ENCODE measurements at regions not wholly inside any gene's neighbourhood (a gene's known extent, or its start where the extent isn't known, plus 50 kb on each side); places are given as distances from the start of the nearest gene placed in this dataset.
"Not testable (repeated sequence)": the region's sequence is repeated elsewhere in the genome, so short reads cannot be mapped to it uniquely, and the experiment has no call there.

DNA sequence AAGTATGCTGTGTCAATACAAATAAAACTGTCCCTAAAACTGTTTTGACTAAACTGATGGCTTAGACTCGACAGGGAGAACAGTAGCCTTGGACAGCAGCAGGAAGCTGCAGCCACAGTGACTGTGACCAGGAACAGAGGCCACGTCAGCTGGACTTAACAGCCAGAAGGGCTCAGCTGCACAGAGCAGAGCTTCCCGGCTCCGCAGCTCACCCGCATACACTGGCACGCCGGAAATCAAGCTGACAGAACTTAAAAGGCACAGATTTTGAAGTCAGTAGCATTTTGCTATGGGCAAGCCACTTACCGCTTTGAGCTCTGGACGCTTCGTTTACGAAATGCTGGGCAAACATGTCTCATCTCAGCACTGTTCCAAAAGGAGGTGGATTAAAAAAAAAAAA, 769.7 kb upstream of the AUTS2 start:
- peaks cover 3% of the 10 kb centered on the region for H3K36me3 Mint-ChIP-seq (ENCODE audit: insufficient read depth)
- no peaks in the 10 kb centered on the region for H3K4me1 Mint-ChIP-seq (ENCODE audit: low read depth in 2 of 2)
- no peaks in the 10 kb centered on the region for H3K27me3 Mint-ChIP-seq
- no peak overlapping the region for H3K4me3 Mint-ChIP-seq
- H3K9me3 Mint-ChIP-seq: peaks cover 12% of the 10 kb centered on the region in 2 donors
- H3K27ac Mint-ChIP-seq: no peak overlapping the region
- no peak for ATAC-seq (replicated peaks)
- DNase-seq: no peak

DNA sequence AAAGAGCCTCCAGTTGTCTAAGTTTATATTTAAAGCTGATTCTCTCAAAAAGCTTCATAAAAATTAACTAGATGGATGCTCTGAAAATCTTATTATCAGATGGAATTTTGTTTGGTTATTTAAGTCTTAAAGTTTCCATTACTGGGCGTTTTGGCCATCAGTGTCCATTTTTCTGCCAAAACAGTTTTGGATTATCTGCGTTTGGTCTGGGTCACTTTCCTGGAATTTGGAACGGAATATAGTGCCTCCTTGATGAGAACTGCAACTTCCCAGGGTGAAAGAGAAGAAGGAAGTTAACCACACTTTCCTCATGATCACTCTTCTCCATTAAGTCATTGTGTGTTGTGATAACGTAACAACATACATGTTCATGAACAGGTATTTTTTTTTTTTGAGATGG, 764.9 kb upstream of the AUTS2 start:
- no peak overlapping the region for H3K4me3 Mint-ChIP-seq
- H3K9me3 Mint-ChIP-seq: peaks cover 3 to 7% of the 10 kb centered on the region in 2 donors
- H3K4me1 Mint-ChIP-seq (ENCODE audit: low read depth in 2 of 2): no peaks in the 10 kb centered on the region
- ATAC-seq (replicated peaks): no peak
- H3K27ac Mint-ChIP-seq: no peak overlapping the region
- DNase-seq: no peak
- no peaks in the 10 kb centered on the region for H3K27me3 Mint-ChIP-seq
- H3K36me3 Mint-ChIP-seq (ENCODE audit: insufficient read depth): peaks cover 3% of the 10 kb centered on the region

DNA sequence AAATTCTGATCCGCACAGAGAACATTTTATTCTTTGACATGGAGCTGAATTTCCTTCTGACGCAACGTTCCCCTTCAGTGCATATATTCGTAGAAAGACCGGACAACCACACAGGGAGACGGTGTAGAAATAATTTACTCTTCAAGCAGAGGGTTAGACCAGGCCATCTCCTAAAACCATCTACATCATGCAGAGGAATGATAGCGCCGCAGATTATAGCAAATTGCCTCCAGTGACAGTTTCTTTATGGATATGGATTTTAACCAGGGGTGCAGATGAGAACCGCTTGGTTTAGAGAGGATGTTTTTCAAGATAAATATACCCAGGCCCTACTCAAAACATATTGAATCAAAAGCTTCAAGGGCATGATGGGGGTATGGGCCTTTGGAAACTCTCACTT, 759.3 kb upstream of the AUTS2 start:
- no peak overlapping the region for H3K27ac Mint-ChIP-seq
- no peak for ATAC-seq (replicated peaks)
- no peaks in the 10 kb centered on the region for H3K4me1 Mint-ChIP-seq (ENCODE audit: low read depth in 2 of 2)
- H3K4me3 Mint-ChIP-seq: no peak overlapping the region
- peaks cover 0 to 1% of the 10 kb centered on the region in 2 donors for H3K9me3 Mint-ChIP-seq
- H3K36me3 Mint-ChIP-seq (ENCODE audit: insufficient read depth): no peaks in the 10 kb centered on the region
- H3K27me3 Mint-ChIP-seq: no peaks in the 10 kb centered on the region
- no peak for DNase-seq

DNA sequence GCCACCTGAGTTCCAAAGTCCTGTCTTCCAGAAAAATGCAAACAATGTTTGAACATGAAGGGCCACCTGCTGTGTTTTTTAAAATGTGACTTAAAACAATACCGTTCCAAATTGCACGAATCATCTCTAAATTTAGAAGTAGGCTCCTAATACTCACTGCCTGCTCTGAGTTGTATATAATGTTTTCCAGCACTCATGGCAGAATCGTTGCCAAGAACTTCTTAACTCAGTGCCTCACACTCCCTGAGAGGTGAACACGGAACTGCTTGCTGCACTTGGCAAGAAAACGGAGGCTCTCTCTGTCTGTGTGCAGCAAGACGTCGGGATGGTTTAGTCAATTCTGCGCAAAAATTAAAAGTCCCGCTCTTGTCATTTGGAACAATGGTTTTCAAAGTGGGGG, 757.3 kb upstream of the AUTS2 start:
- ATAC-seq (replicated peaks) (no peak), DNase-seq (no peak)
- no peaks in the 10 kb centered on the region for H3K4me1 Mint-ChIP-seq (ENCODE audit: low read depth in 2 of 2)
- H3K27me3 Mint-ChIP-seq: no peaks in the 10 kb centered on the region
- no peaks in the 10 kb centered on the region for H3K36me3 Mint-ChIP-seq (ENCODE audit: insufficient read depth)
- peaks cover 0 to 1% of the 10 kb centered on the region in 2 donors for H3K9me3 Mint-ChIP-seq
- no peak overlapping the region for H3K4me3 Mint-ChIP-seq
- H3K27ac Mint-ChIP-seq: no peak overlapping the region

DNA sequence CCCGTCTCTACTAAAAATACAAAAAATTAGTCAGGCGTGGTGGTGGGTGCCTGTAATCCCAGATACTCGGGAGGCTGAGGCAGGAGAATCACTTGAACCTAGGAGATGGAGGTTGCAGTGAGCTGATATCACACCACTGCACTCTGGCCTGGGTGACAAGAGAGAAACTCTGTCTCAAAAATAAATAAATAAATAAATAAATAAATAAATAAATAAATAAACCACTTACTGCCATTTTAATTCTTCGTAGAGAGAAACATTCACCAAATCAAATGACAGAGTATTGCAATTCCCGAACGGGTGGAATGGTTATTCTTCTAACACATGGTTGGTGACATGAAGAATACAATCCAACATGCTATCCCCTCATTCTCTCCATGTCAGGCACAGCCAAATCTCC, 754.3 kb upstream of the AUTS2 start:
- not testable (repeated sequence) for ATAC-seq (replicated peaks); DNase-seq; H3K27me3 Mint-ChIP-seq; H3K4me3 Mint-ChIP-seq; H3K9me3 Mint-ChIP-seq; H3K4me1 Mint-ChIP-seq (ENCODE audit: low read depth in 2 of 2); H3K36me3 Mint-ChIP-seq (ENCODE audit: insufficient read depth); H3K27ac Mint-ChIP-seq

DNA sequence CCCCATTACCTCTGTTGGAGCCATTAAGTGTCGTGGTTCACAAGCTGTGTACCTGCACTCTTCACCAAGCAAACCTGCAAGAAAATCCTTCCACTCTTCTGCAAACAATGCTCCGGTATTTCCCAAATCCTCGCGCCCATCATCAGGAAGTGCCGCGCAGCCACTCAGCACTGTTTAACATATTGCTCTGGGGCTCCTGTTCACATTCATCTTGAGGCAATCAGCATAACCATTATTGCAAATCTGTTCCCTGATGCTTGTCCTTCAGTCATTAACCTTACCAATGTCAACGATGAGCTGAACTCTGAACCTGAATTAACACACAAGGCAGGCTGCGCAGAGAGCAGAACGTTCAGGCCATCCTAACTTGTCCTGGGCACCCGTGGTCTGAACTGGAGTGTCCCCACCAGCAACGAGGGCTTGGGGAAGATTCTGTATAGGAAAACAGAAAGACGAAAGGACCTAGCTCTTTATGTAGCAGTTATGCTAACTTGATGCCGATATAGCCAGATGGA, 751.4 kb upstream of the AUTS2 start:
- Mint-ChIP-seq H3K27me3 (no peaks in the 10 kb centered on the region), H3K4me1 (ENCODE audit: low read depth in 2 of 2) (no peaks in the 10 kb centered on the region), H3K27ac (no peak overlapping the region), H3K9me3 (peaks cover 0 to 4% of the 10 kb centered on the region in 2 donors), H3K4me3 (no peak overlapping the region), H3K36me3 (ENCODE audit: insufficient read depth) (no peaks in the 10 kb centered on the region)
- ATAC-seq (replicated peaks) (no peak), DNase-seq (no peak)

DNA sequence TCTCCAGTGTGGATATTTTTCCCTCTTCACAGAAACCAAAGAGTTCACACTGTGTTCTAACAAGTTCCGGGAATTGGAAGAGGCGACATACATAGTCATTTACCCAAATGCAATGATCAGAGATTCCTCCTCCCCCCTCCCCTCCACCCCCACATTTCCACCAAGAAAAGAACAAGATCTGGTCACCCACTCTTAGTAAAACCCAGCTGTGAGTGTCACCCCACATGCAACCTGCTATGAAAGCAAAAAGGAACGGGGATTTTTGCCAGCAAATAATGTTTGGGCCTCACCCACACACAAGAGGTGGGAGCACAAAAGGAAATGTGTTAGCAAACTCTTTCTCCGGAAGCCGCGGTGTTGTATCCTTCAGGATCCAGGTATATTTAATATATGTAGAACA, 745.0 kb upstream of the AUTS2 start:
- Mint-ChIP-seq H3K9me3 (no peaks in the 10 kb centered on the region), H3K36me3 (ENCODE audit: insufficient read depth) (no peaks in the 10 kb centered on the region)
- no peak for ATAC-seq (replicated peaks)

DNA sequence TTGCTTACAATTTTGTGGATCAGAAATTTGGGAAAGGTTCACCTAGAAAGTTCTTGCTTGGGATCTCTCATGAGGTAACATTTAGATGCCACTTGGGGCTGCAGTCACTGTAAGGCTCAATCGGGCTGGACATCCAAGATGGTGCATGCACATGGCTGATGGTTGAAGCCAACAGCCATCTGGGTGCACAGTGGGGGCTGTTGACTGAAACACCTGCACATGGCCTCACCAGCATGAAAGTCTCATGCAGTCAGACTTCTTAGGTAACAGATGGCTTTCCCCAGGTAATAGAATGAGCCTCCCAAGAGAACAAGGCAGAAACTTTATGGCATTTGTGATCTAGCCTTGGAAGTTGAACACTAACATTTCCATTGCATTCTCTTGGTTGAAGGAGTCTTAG, 740.7 kb upstream of the AUTS2 start:
- Mint-ChIP-seq H3K27ac (no peak overlapping the region), H3K9me3 (no peaks in the 10 kb centered on the region), H3K4me3 (no peak overlapping the region), H3K4me1 (ENCODE audit: low read depth in 2 of 2) (no peaks in the 10 kb centered on the region), H3K36me3 (ENCODE audit: insufficient read depth) (no peaks in the 10 kb centered on the region), H3K27me3 (no peaks in the 10 kb centered on the region)
- ATAC-seq (replicated peaks): no peak
- no peak for DNase-seq

More for the DNA sequence above, 745.0 kb upstream of the AUTS2 start:
- no peaks in the 10 kb centered on the region for H3K4me1 Mint-ChIP-seq (ENCODE audit: low read depth in 2 of 2)
- no peak overlapping the region for H3K27ac Mint-ChIP-seq
- no peak for DNase-seq
- no peaks in the 10 kb centered on the region for H3K27me3 Mint-ChIP-seq
- no peak overlapping the region for H3K4me3 Mint-ChIP-seq

DNA sequence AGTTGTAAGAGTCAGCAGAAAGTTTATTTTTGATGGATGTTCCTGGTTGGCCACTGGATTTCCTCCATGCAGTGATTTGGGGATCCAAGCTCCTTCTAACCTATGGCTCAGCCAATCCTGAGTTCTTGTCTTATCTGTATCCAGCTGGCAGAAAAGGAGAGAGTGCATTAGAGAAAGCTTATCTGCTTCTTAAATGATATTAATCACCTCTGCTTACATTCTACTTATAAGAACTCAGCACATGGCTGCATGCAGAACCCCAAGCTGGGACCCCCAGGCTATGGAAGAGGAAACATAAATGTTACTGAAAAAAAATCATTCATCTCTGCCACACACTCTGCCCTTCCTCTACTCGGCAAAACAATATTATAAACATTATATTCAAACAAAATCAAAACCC, 739.8 kb upstream of the AUTS2 start:
- Mint-ChIP-seq H3K9me3 (no peaks in the 10 kb centered on the region), H3K27ac (no peak overlapping the region), H3K36me3 (ENCODE audit: insufficient read depth) (no peaks in the 10 kb centered on the region), H3K27me3 (no peaks in the 10 kb centered on the region), H3K4me1 (ENCODE audit: low read depth in 2 of 2) (no peaks in the 10 kb centered on the region), H3K4me3 (no peak overlapping the region)
- ATAC-seq (replicated peaks) (no peak), DNase-seq (no peak)

DNA sequence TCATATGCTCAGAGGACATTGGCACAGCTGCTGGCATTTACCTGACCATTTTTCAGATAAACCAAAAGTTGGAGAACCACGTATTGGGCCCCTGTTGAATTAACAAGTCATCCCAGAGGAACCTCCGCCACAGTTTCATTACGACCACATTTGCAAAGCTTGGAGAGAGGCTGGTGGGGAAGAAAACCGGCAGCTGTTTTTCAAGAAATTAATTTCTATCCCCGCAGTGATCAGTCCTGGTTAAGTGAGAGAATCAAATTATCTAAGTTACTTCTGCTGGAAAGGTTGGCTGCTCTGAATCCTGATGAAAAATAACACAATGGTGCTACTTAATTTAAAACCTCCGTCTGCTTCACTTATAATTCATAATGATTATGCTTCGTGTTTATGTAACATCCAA, 737.1 kb upstream of the AUTS2 start:
- Mint-ChIP-seq H3K36me3 (ENCODE audit: insufficient read depth) (no peaks in the 10 kb centered on the region), H3K4me3 (no peak overlapping the region), H3K4me1 (ENCODE audit: low read depth in 2 of 2) (no peaks in the 10 kb centered on the region), H3K9me3 (no peaks in the 10 kb centered on the region), H3K27me3 (no peaks in the 10 kb centered on the region), H3K27ac (no peak overlapping the region)
- ATAC-seq (replicated peaks): no peak
- DNase-seq: no peak

DNA sequence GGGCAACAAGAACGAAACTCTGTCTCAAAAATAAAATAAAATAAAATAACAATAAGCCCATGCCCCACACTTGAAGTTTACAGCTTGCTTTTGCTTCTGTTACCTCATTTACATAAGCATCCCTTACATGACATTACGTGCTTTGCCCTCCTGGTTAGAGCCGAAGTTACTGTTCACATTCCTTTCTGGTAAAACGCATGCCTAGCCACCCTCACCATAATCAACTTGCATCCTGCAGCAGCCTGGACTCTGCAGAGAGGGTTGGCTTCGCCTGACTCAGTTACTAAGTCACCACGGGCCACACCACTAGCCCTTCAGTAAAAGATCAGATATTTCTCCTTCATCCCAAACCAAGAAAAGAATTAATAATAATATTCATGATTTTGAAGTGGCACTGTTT, 736.0 kb upstream of the AUTS2 start:
- ATAC-seq (replicated peaks) (no peak), DNase-seq (no peak)
- H3K9me3 Mint-ChIP-seq: no peaks in the 10 kb centered on the region
- H3K4me3 Mint-ChIP-seq: no peak overlapping the region
- no peaks in the 10 kb centered on the region for H3K4me1 Mint-ChIP-seq (ENCODE audit: low read depth in 2 of 2)
- no peak overlapping the region for H3K27ac Mint-ChIP-seq
- no peaks in the 10 kb centered on the region for H3K27me3 Mint-ChIP-seq
- H3K36me3 Mint-ChIP-seq (ENCODE audit: insufficient read depth): no peaks in the 10 kb centered on the region

DNA sequence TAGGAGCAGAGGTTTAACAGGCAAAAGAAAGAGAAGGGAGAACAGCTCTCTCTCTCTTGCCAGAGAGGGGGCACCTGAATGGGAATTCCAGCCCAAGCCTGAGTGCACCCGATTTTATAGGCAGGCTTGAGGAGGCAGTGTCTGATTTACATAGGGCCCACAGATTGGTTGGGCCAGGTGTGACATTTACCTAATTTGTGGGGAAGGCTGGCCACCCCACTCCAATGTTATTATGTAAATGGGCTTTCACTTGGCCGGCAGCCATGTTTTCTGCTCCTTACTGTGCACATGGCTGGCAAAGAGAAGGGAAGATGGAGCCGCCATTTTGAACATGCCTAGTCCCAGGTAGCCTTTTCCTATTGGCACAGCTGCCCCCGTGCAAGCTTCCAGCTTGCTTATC, 735.5 kb upstream of the AUTS2 start:
- no peak for DNase-seq

DNA sequence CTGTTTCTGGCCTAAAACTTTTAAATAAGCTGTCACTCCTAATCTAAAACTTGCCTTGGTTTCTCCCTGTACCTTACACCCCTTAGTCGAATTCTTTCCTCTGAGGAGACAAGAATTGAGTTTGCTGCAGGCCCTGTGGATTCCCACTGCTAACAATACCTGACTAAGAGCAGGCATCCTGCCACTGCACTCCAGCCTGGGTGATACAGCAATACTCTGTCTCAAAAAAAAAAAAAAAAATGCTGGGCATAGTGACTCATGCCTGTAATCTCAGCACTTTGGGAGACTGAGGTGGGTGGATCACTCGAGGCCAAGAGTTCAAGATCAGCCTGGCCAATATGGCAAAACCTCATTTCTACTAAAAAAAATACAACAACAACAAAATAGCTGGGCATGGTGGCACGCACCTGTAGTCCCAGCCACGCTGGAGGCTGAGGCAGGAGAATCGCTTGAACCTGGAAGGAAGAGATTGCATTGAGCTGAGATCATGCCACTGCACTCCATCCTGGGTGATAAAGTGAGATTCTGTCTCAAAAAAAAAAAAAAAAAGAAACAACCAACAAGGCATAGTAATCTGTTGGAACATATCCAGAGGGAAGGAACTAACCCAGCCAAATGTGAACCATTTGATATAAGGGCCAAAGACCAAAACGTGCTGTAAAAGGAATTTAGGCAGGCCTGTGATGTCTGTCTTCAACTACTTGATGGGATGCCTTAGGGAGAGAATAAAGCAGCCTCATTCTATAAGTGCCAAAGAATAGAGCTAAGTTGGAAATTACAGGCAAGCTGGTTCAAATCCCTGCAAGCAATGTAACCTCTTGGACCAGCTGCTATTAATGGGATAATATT, 732.7 kb upstream of the AUTS2 start:
- Mint-ChIP-seq H3K4me3 (no peak overlapping the region), H3K27me3 (no peaks in the 10 kb centered on the region), H3K9me3 (peaks cover 9 to 16% of the 10 kb centered on the region in 2 donors), H3K4me1 (ENCODE audit: low read depth in 2 of 2) (no peaks in the 10 kb centered on the region), H3K27ac (no peak overlapping the region), H3K36me3 (ENCODE audit: insufficient read depth) (no peaks in the 10 kb centered on the region)
- no peak for ATAC-seq (replicated peaks)
- no peak for DNase-seq

More for the DNA sequence above, 735.5 kb upstream of the AUTS2 start:
- peaks cover 0 to 1% of the 10 kb centered on the region in 2 donors for H3K9me3 Mint-ChIP-seq
- H3K27ac Mint-ChIP-seq: no peak overlapping the region
- H3K4me3 Mint-ChIP-seq: no peak overlapping the region
- H3K4me1 Mint-ChIP-seq (ENCODE audit: low read depth in 2 of 2): no peaks in the 10 kb centered on the region
- H3K36me3 Mint-ChIP-seq (ENCODE audit: insufficient read depth): no peaks in the 10 kb centered on the region
- H3K27me3 Mint-ChIP-seq: no peaks in the 10 kb centered on the region
- ATAC-seq (replicated peaks): no peak

DNA sequence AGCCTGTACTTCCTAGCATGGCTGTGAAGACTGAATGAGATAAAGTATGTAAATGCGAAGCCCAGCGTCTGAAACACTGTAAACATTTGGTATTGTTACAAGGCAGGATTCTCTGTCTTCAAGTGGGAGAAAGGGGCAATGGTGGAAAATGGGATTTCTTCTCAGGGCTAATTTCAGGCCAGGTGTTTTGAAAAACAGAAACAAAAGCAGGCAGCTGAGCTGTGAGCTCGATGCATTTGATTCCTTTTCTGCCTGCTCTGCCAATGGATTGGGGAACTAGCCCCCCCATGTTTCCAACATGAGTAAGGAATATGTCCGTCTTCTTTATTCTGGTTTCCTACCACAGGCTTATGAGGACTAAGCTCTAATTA, 732.1 kb upstream of the AUTS2 start:
- Mint-ChIP-seq H3K27me3 (no peaks in the 10 kb centered on the region), H3K4me1 (ENCODE audit: low read depth in 2 of 2) (no peaks in the 10 kb centered on the region), H3K36me3 (ENCODE audit: insufficient read depth) (no peaks in the 10 kb centered on the region), H3K4me3 (no peak overlapping the region), H3K9me3 (peaks cover 9 to 19% of the 10 kb centered on the region in 2 donors), H3K27ac (no peak overlapping the region)
- ATAC-seq (replicated peaks): no peak
- DNase-seq: no peak

Data from effector memory CD8-positive, alpha-beta T cell (primary cell).